A549 (cell line): ENCODE measurements at regions not wholly inside any gene's neighbourhood (a gene's known extent, or its start where the extent isn't known, plus 50 kb on each side); places are given as distances from the start of the nearest gene placed in this dataset.

Experiments used
- ATAC-seq, 2 experiments: fragments of 200-7000 bp in 1 of 2; fragments of >200 bp in 1 of 2; cut with Nextera tagmentation in 1 of 2; cut with Tn5 transposase in 1 of 2; 3 replicates each; pipeline versions ENCODE4 v1.8.0 to v1.9.1; 2018 to 2020; ENCODE audit warnings: mild to moderate bottlenecking in 1 of 2, moderate library complexity in 1 of 2
- CTCF ChIA-PET: fragments of 300-600 bp; sonication (Branson Sonifier 250); formaldehyde crosslinking; extraction: SDS; loops from one replicate; lab custom pipeline; 2021; ENCODE audit warnings: antibody characterized with exemption, inconsistent platforms; lab: Yijun Ruan, JAX
- POLR2A ChIA-PET: fragments of 350-600 bp; formaldehyde crosslinking; extraction: SDS; loops from one replicate; lab custom pipeline; 2021; ENCODE audit warnings: antibody characterized with exemption, inconsistent platforms; lab: Yijun Ruan, JAX
- DNase-seq, 2 experiments: peaks; one replicate each; pipeline versions ENCODE4 v3.0.0 to v3.0.0-alpha.2; 2011 to 2016; ENCODE audit warnings: low read depth in 1 of 2, low spot score in 1 of 2
- FAIRE-seq: peaks from 2 replicates; lab custom pipeline; 2011; peaks lifted over from hg19 to GRCh38; lab: Jason Lieb, UNC
- H3K27ac ChIP-seq, 2 experiments: fragments of >200 bp; sonication (Bioruptor Twin); formaldehyde crosslinking; 3 replicates each; pipeline ENCODE4 v1.5.1; 2016 to 2017
- H3K4me1 ChIP-seq: fragments of >200 bp; sonication (Bioruptor Twin); formaldehyde crosslinking; 3 replicates; pipeline ENCODE4 v1.6.1; 2016
- H3K4me2 ChIP-seq: fragments of >200 bp; sonication (Bioruptor Twin); formaldehyde crosslinking; 3 replicates; pipeline ENCODE4 v1.6.1; 2016
- H3K4me3 ChIP-seq: fragments of >200 bp; sonication (Bioruptor Twin); formaldehyde crosslinking; 3 replicates; pipeline ENCODE4 v1.5.1; 2016
- H3K9me3 ChIP-seq: fragments of >200 bp; sonication (Bioruptor Twin); formaldehyde crosslinking; 3 replicates; pipeline ENCODE4 v1.6.1; 2016
- BHLHE40 ChIP-seq: IDR thresholded peaks from 2 replicates; pipeline ENCODE4 v1.6.1; 2012; ENCODE audit warnings: low read depth, low read length, inconsistent platforms
- CBX2 ChIP-seq: fragments of 200-600 bp; sonication (generic); IDR thresholded peaks from 2 replicates; pipeline ENCODE4 v1.6.1; 2016; ENCODE audit warnings: low read depth, mild to moderate bottlenecking, borderline replicate concordance
- CBX8 ChIP-seq: fragments of 200-600 bp; sonication (generic); IDR thresholded peaks from 2 replicates; pipeline ENCODE4 v1.6.1; 2016
- CHD2 ChIP-seq: fragments of 150-350 bp; IDR thresholded peaks from 2 replicates; pipeline ENCODE4 v1.6.1; 2014; ENCODE audit warnings: low read length; ENCODE audit not compliant: partially characterized antibody
- CHD4 ChIP-seq: fragments of 200-600 bp; sonication (generic); IDR thresholded peaks from 2 replicates; pipeline ENCODE4 v1.6.1; 2016; ENCODE audit warnings: antibody characterized with exemption, mild to moderate bottlenecking, borderline replicate concordance
- CTCF ChIP-seq: fragments of >200 bp; sonication (Bioruptor Twin); formaldehyde crosslinking; IDR thresholded peaks from 3 replicates; pipeline ENCODE4 v1.5.1; 2016
- EHF ChIP-seq: fragments of 250-450 bp; sonication (Bioruptor Pico); IDR thresholded peaks from 2 replicates; pipeline ENCODE4 v1.5.0; 2020; ENCODE audit warnings: mild to moderate bottlenecking
- EHMT2 ChIP-seq: fragments of 200-600 bp; sonication (generic); IDR thresholded peaks from 2 replicates; pipeline ENCODE4 v1.6.1; 2016; ENCODE audit warnings: antibody characterized with exemption, low read depth, mild to moderate bottlenecking, moderate library complexity
- EP300 ChIP-seq, 2 experiments: fragments of >200 bp; sonication (Bioruptor Twin); formaldehyde crosslinking; IDR thresholded peaks; 2 replicates in 1 of 2; 3 replicates in 1 of 2; pipeline ENCODE4 v1.6.1; 2016 to 2017
- ESRRA ChIP-seq: fragments of 150-350 bp; IDR thresholded peaks from 2 replicates; pipeline ENCODE4 v1.6.1; 2014; ENCODE audit warnings: mild to moderate bottlenecking, low read length, borderline replicate concordance
- FOSB ChIP-seq: fragments of 250-450 bp; sonication (Bioruptor Pico); IDR thresholded peaks from 2 replicates; pipeline ENCODE4 v1.5.0; 2020; ENCODE audit warnings: mild to moderate bottlenecking, moderate library complexity
- FOSL2 ChIP-seq, 2 experiments: fragments of 450-650 bp in 1 of 2; fragments of >200 bp in 1 of 2; sonication (Bioruptor Twin) in 1 of 2; formaldehyde crosslinking; IDR thresholded peaks; 2 replicates each; pipeline versions ENCODE4 v1.5.0 to v1.6.1; 2016 to 2020; ENCODE audit warnings: mild to moderate bottlenecking in 1 of 2, moderate library complexity in 1 of 2
- HDAC2 ChIP-seq: fragments of 200-600 bp; sonication (generic); IDR thresholded peaks from 2 replicates; pipeline ENCODE4 v1.6.1; 2016
- HOXB5 ChIP-seq: fragments of 250-450 bp; sonication (Bioruptor Pico); IDR thresholded peaks from 2 replicates; pipeline ENCODE4 v1.5.0; 2020; ENCODE audit warnings: mild to moderate bottlenecking, moderate library complexity
- JUN ChIP-seq, 2 experiments: fragments of >200 bp; sonication (Bioruptor Twin); formaldehyde crosslinking; IDR thresholded peaks; 2 replicates in 1 of 2; 3 replicates in 1 of 2; pipeline ENCODE4 v1.6.1; 2016 to 2017
- MYC ChIP-seq: IDR thresholded peaks from 2 replicates; pipeline ENCODE4 v1.6.1; 2012; ENCODE audit warnings: mild to moderate bottlenecking, inconsistent platforms, low read length, improper control_type of control experiment, borderline replicate concordance
- RAD21 ChIP-seq, 2 experiments: fragments of >200 bp in 1 of 2; sonication (Bioruptor Twin) in 1 of 2; formaldehyde crosslinking in 1 of 2; IDR thresholded peaks in 1 of 2; conservative IDR thresholded peaks in 1 of 2; 2 replicates in 1 of 2; 3 replicates in 1 of 2; pipeline ENCODE4 v1.6.1; 2012 to 2018; ENCODE audit warnings: inconsistent platforms in 1 of 2
- REST ChIP-seq: fragments of 200-600 bp; sonication (generic); IDR thresholded peaks from 2 replicates; pipeline ENCODE4 v1.6.1; 2016; ENCODE audit warnings: antibody characterized with exemption, mild to moderate bottlenecking, moderate library complexity
- RNF2 ChIP-seq: fragments of 200-600 bp; sonication (generic); IDR thresholded peaks from 2 replicates; pipeline ENCODE4 v1.6.1; 2016; ENCODE audit warnings: low read depth, mild to moderate bottlenecking, antibody characterized with exemption, moderate library complexity, borderline replicate concordance
- SMC3 ChIP-seq: fragments of >200 bp; sonication (Bioruptor Twin); formaldehyde crosslinking; IDR thresholded peaks from 3 replicates; pipeline ENCODE4 v1.6.1; 2018; ENCODE audit warnings: inconsistent platforms
- SREBF2 ChIP-seq: fragments of 450-650 bp; IDR thresholded peaks from 2 replicates; pipeline ENCODE4 v1.6.1; 2014; ENCODE audit warnings: mild to moderate bottlenecking, moderate library complexity
- TFCP2L1 ChIP-seq: fragments of 250-450 bp; sonication (Bioruptor Pico); IDR thresholded peaks from 2 replicates; pipeline ENCODE4 v1.5.0; 2021; ENCODE audit warnings: mild to moderate bottlenecking
- ZC3H11A ChIP-seq: fragments of 450-650 bp; IDR thresholded peaks from 2 replicates; pipeline ENCODE4 v1.6.1; 2014; ENCODE audit warnings: antibody characterized with exemption, mild to moderate bottlenecking
- ZFP36 ChIP-seq: fragments of 450-650 bp; IDR thresholded peaks from 2 replicates; pipeline ENCODE4 v1.6.1; 2014; ENCODE audit warnings: borderline replicate concordance; ENCODE audit not compliant: partially characterized antibody
- ZNF302 ChIP-seq: fragments of 250-450 bp; sonication (Bioruptor Pico); IDR thresholded peaks from 2 replicates; pipeline ENCODE4 v1.9.0; 2021; ENCODE audit warnings: inconsistent platforms, mild to moderate bottlenecking, moderate library complexity
- whole genome bisulfite sequencing: methylation state at CpG from one replicate; pipeline ENCODE4 v1.1.6; 2017; ENCODE audit errors: missing lambda C conversion rate; 5-methylcytosine and 5-hydroxymethylcytosine counted together
- TF ChIP-seq, protein P1 (sequence below): fragments of 450-650 bp; IDR thresholded peaks from 2 replicates; pipeline ENCODE4 v1.6.1; 2014; ENCODE audit warnings: antibody characterized with exemption

- TF ChIP-seq CTCF (no peak), HDAC2 (no peak), ZFP36 (no peak), EP300 (IDR thresholded peaks at IDR 0.05) (no peak), SREBF2 (no peak)
- TF ChIP-seq, all 56 proteins: peak for 0
Measured at GRCh38 chr22:49157529-49158339, 669.9 kb downstream of the BRD1 start (continued).

DNA sequence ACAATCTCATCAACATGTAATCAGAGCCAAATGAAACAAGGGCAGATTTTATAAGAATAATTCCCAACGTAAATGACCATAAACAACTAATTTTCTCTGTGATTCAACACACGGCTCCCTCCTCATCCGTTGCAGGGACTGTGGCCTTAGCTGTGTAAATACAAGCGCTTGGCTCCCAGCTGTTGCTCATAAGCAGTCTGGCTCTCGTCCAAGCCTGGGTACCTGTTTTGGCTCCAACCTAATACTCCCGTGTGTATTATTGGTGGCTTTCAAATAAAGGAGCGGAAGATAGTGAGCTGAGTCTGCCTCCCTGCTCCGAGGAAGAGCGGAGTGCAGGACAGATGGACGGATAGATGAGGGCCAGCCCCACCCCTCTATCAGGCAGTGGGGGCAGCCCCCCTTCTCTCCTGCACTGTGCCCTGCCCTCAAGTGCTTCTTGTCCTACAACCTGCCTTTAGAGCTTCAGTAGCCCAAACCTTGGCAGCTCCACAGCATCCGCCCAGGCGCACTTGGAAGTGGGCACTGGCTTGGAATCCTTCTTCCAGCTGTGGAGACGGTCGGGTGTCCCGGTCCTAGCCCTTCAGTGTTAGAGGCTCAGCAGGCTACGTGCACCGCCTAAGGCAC is 670.9 kb downstream of the BRD1 start:
- TF ChIP-seq FOSL2 (IDR thresholded peaks at IDR 0.05) (no peak), FOSL2 (CRISPR knock-in tag; IDR thresholded peaks at IDR 0.05) (no peak), HOXB5 (no peak), TFCP2L1 (CRISPR knock-in tag) (no peak), FOSB (CRISPR knock-in tag) (no peak), SMC3 (no peak), CBX8 (no peak), ESRRA (no peak), CHD2 (no peak), ZNF302 (CRISPR knock-in tag) (no peak), BHLHE40 (no peak), RNF2 (no peak), ZC3H11A (no peak), EHMT2 (no peak)
- H3K4me3 ChIP-seq = no peak overlapping the region
- H3K4me1 ChIP-seq = no peaks in the 10 kb centered on the region
- FAIRE-seq (no peak), ATAC-seq (no peak), DNase-seq (no peak)
- H3K27ac ChIP-seq = no peak overlapping the region
- ChIA-PET POLR2A (no interaction called here), CTCF (no interaction called here)
- no peak overlapping the region for H3K4me2 ChIP-seq
- WGBS = 28% methylated on average over 13 of the region's 17 CpGs
- no peaks in the 10 kb centered on the region for H3K9me3 ChIP-seq

DNA sequence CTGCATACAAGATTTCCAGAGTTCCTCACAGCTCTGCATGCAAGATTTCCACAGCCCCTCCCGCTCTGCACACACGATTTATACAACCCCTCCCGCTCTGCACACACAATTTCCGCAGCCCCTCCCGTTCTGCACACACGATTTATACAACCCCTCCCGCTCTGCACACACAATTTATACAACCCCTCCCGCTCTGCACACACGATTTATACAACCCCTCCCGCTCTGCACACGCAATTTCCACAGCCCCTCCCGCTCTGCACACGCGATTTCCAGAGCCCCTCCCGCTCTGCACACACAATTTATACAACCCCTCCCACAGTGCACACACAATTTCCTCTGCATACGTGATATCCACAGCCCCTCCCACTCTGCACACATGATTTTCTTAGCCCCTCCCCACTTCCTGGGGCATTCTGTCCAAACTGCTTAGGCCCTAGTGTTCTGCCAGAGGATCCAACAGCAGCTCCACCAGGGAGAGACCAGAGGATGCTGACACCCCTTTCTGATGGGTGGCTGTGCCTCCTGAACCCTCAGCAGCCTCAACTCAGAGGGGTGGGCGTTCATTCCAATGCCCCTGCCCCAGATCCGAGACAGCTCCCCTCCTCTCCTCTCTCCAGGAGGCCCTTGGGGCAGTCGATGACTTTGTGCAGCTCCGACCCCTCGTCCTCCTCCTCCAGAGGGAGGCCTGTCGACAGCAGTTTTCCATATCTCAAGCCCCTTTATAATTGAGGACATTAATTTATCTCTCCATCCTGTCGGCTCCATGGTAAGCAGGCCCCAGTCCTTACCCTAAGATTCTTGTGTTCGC is 671.7 kb downstream of the BRD1 start:
- CTCF ChIA-PET = no interaction called here
- FAIRE-seq (no peak), DNase-seq (no peak), ATAC-seq (no peak)
- Histone ChIP-seq H3K4me3 (no peak overlapping the region), H3K4me2 (no peak overlapping the region), H3K4me1 (no peaks in the 10 kb centered on the region), H3K9me3 (no peaks in the 10 kb centered on the region), H3K27ac (no peak overlapping the region)
- POLR2A ChIA-PET = no interaction called here
- TF ChIP-seq EHF (CRISPR knock-in tag) (no peak), REST (no peak), SMC3 (no peak), EP300 (IDR thresholded peaks at IDR 0.05) (no peak), ESRRA (no peak), CBX2 (no peak), MYC (no peak), RAD21 (conservative IDR thresholded peaks at IDR 0.05 in 1 of 2, IDR thresholded peaks at IDR 0.05 in 1 of 2) (no peak), JUN (IDR thresholded peaks at IDR 0.05) (no peak), HOXB5 (no peak), CHD4 (no peak)
- TF ChIP-seq, protein P1, sequence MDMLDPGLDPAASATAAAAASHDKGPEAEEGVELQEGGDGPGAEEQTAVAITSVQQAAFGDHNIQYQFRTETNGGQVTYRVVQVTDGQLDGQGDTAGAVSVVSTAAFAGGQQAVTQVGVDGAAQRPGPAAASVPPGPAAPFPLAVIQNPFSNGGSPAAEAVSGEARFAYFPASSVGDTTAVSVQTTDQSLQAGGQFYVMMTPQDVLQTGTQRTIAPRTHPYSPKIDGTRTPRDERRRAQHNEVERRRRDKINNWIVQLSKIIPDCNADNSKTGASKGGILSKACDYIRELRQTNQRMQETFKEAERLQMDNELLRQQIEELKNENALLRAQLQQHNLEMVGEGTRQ = no peak
- WGBS = 42% methylated on average over 14 of the region's 24 CpGs
